Right cardiac atrium (tissue), 5 donors: ENCODE measurements at regions not wholly inside any gene's neighbourhood (a gene's known extent, or its start where the extent isn't known, plus 50 kb on each side); places are given as distances from the start of the nearest gene placed in this dataset.
"Not testable (repeated sequence)": the region's sequence is repeated elsewhere in the genome, so short reads cannot be mapped to it uniquely, and the experiment has no call there.

ENCODE experiments used
- ATAC-seq, 2 donors: fragments of 200-7000 bp; cut with Tn5 transposase; one replicate each; pipeline versions ENCODE4 v1.8.0 to v1.9.1; 2020; ENCODE audit warnings: moderate library complexity in 2 of 2, mild to moderate bottlenecking in 1 of 2
- DNase-seq, 3 donors: peaks; one replicate each; pipeline ENCODE4 v3.0.0-alpha.2; 2020
- H3K27ac ChIP-seq: one replicate; pipeline ENCODE4 v1.5.1; 2013; ENCODE audit warnings: mild to moderate bottlenecking, low read length, control low read depth, moderate library complexity
- H3K27me3 ChIP-seq: one replicate; pipeline ENCODE4 v1.6.1; 2013; ENCODE audit not compliant: control insufficient read depth, insufficient read depth
- H3K4me1 ChIP-seq: one replicate; pipeline ENCODE4 v1.6.1; 2013; ENCODE audit warnings: low read length; ENCODE audit not compliant: control insufficient read depth, insufficient read depth
- H3K4me3 ChIP-seq: one replicate; pipeline ENCODE4 v1.5.1; 2013; ENCODE audit warnings: low read length, control low read depth
- H3K9me3 ChIP-seq: one replicate; pipeline ENCODE4 v1.6.1; 2013; ENCODE audit warnings: low read length; ENCODE audit not compliant: control insufficient read depth
- WGBS: extraction: QIAGEN DNeasy Blood & Tissue Kit; methylation state at CpG from one replicate; pipeline ENCODE4 v1.1.7; 2013; 5-methylcytosine and 5-hydroxymethylcytosine counted together
- intact Hi-C, 4 donors: fragments of 100-400 bp; cut with DNase I; formaldehyde crosslinking; loops; one replicate each; pipeline versions ENCODE4 v1.11.0 to v1.14.0; 2022 to 2023
- donor health status: healthy with polysubstance abuse.
- donor health status: DM: no; HTN: yes; CAD: no.
- donor health status: DM: no; HTN: no; CAD: no.
- donor health status: DM: no; HTN: yes; CAD: no; lungs with severe emphysema.
- donor health status: DM: yes; HTN: yes; CAD: no.

- H3K4me3 ChIP-seq, ATAC-seq, H3K9me3 ChIP-seq, H3K27me3 ChIP-seq, DNase-seq, H3K4me1 ChIP-seq, intact Hi-C loops, H3K27ac ChIP-seq: not testable (repeated sequence)
- 56% methylated on average over 5 of the region's 5 CpGs for WGBS
Observed at GRCh38 chr9:42931045-42931444, 747.6 kb downstream of the SPATA31A6 start.

- 32% methylated on average over 2 of the region's 2 CpGs for WGBS
- H3K4me3 ChIP-seq, H3K9me3 ChIP-seq, DNase-seq, H3K4me1 ChIP-seq, intact Hi-C loops, ATAC-seq, H3K27ac ChIP-seq, H3K27me3 ChIP-seq: not testable (repeated sequence)
Observed at GRCh38 chr9:42937583-42938235, 754.2 kb downstream of the SPATA31A6 start.

GRCh38 chr9:42947050-42947449, 763.6 kb downstream of the SPATA31A6 start:
- intact Hi-C loops, H3K4me1 ChIP-seq, H3K4me3 ChIP-seq, H3K9me3 ChIP-seq, H3K27me3 ChIP-seq, H3K27ac ChIP-seq, DNase-seq: not testable (repeated sequence)
- ATAC-seq, result peak in 1 of 2 donors; percentile 45
- 100% methylated on average over 1 of the region's 4 CpGs for WGBS

GRCh38 chr9:42951239-42951638, 767.8 kb downstream of the SPATA31A6 start:
- H3K27me3 ChIP-seq, DNase-seq, ATAC-seq, intact Hi-C loops, H3K27ac ChIP-seq, H3K4me3 ChIP-seq, H3K9me3 ChIP-seq, H3K4me1 ChIP-seq: not testable (repeated sequence)
- WGBS, result 40% methylated on average over 2 of the region's 2 CpGs

- DNase-seq, intact Hi-C loops, ATAC-seq, H3K4me3 ChIP-seq, H3K9me3 ChIP-seq, H3K27me3 ChIP-seq, H3K4me1 ChIP-seq, H3K27ac ChIP-seq: not testable (repeated sequence)
- WGBS, result 54% methylated on average over 2 of the region's 2 CpGs
Observed at GRCh38 chr9:42965155-42965554, 781.7 kb downstream of the SPATA31A6 start.

- H3K4me3 ChIP-seq, ATAC-seq, DNase-seq, intact Hi-C loops, H3K27ac ChIP-seq, H3K9me3 ChIP-seq, H3K27me3 ChIP-seq, H3K4me1 ChIP-seq: not testable (repeated sequence)
- WGBS, result 81% methylated on average over 10 of the region's 10 CpGs
Observed at GRCh38 chr9:42971872-42972271, 788.4 kb downstream of the SPATA31A6 start.

- intact Hi-C loops, H3K27me3 ChIP-seq: not testable (repeated sequence)
Observed at GRCh38 chr9:42974725-42975124, 791.3 kb downstream of the SPATA31A6 start.

GRCh38 chr9:42984761-42985160, 801.3 kb downstream of the SPATA31A6 start:
- intact Hi-C loops, H3K9me3 ChIP-seq: not testable (repeated sequence)
- WGBS, result 87% methylated on average over 14 of the region's 14 CpGs

More at GRCh38 chr9:42974725-42975124, 791.3 kb downstream of the SPATA31A6 start:
- WGBS, result 22% methylated on average over 29 of the region's 31 CpGs
- not testable (repeated sequence) for H3K4me1 ChIP-seq, H3K9me3 ChIP-seq, H3K27ac ChIP-seq, ATAC-seq, DNase-seq, H3K4me3 ChIP-seq

More at GRCh38 chr9:42984761-42985160, 801.3 kb downstream of the SPATA31A6 start:
- not testable (repeated sequence) for H3K27me3 ChIP-seq, H3K27ac ChIP-seq, ATAC-seq, H3K4me1 ChIP-seq, H3K4me3 ChIP-seq
- DNase-seq, result peak in 1 of 3 donors; percentile 23
